Rectal smooth muscle tissue (tissue), 1 donor: ENCODE measurements at regions not wholly inside any gene's neighbourhood (a gene's known extent, or its start where the extent isn't known, plus 50 kb on each side); places are given as distances from the start of the nearest gene placed in this dataset.

Source experiments
- H3K27ac ChIP-seq: one replicate; pipeline ENCODE4 v1.7.0; 2013; ENCODE audit warnings: low read depth, low read length, inconsistent platforms
- H3K27me3 ChIP-seq: one replicate; pipeline ENCODE4 v1.7.0; 2013; ENCODE audit warnings: low read length; ENCODE audit not compliant: control insufficient read depth, insufficient read depth
- H3K36me3 ChIP-seq: one replicate; pipeline ENCODE4 v1.7.0; 2013; ENCODE audit warnings: low read length; ENCODE audit not compliant: control insufficient read depth, insufficient read depth
- H3K4me1 ChIP-seq: one replicate; pipeline ENCODE4 v1.7.0; 2013; ENCODE audit warnings: low read length; ENCODE audit not compliant: control insufficient read depth, insufficient read depth
- H3K4me3 ChIP-seq: one replicate; pipeline ENCODE4 v1.7.0; 2013; ENCODE audit warnings: low read length
- H3K9ac ChIP-seq: one replicate; pipeline ENCODE4 v1.7.0; 2013; ENCODE audit warnings: low read length

GRCh38 chr13:104577071-104577815, 1511.0 kb upstream of the SLC10A2 start:
- Histone ChIP-seq H3K4me1 (no peaks in the 10 kb centered on the region), H3K9ac (no peak overlapping the region), H3K36me3 (no peaks in the 10 kb centered on the region), H3K27ac (no peak overlapping the region), H3K27me3 (no peaks in the 10 kb centered on the region), H3K4me3 (no peak overlapping the region)

- Histone ChIP-seq H3K36me3 (no peaks in the 10 kb centered on the region), H3K27ac (no peak overlapping the region), H3K4me1 (peaks cover 3% of the 10 kb centered on the region), H3K4me3 (no peak overlapping the region), H3K27me3 (no peaks in the 10 kb centered on the region), H3K9ac (no peak overlapping the region)
These were observed 1505.6 kb upstream of the SLC10A2 start for GRCh38 chr13:104571893-104572229.

DNA sequence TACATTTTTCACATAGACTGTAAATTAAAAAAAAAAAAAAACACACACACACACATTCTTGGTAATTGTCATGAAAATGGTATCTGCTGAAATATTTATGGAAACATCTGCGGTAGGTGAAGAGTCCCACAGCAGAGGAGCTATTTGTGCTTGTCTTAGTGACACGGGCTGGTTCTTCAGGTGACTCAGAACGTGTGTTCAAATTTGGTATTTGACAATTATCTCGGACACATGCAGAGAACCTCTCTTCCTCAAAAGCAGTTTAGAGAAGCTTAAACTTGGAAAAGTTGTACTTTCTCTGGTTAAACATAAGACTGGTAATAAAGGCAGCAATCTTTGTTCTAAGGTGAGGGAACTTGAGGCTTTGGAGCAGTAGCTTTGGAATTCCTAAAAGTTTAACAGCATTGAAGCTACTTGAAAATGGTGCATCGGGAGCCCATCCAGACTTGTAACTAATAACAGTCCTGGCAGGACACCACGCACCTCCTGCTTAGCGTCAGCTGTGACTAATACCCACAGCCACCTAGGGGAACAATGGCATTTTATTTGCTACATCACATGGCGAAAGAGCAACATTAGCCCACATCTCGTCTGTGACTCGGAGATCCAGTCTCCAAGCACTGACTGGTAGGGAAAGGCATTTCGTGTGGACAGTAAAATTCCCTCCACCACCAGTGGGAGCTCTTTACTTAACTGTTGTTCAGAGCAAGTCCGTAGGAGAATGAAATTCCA, 1505.1 kb upstream of the SLC10A2 start:
- no peaks in the 10 kb centered on the region for H3K27me3 ChIP-seq
- H3K36me3 ChIP-seq: no peaks in the 10 kb centered on the region
- H3K4me3 ChIP-seq: no peak overlapping the region
- no peak overlapping the region for H3K9ac ChIP-seq
- peaks cover 3% of the 10 kb centered on the region for H3K4me1 ChIP-seq
- H3K27ac ChIP-seq: peak overlapping the region; percentile 31

- no peak overlapping the region for H3K4me3 ChIP-seq
- no peak overlapping the region for H3K9ac ChIP-seq
- peaks cover 3% of the 10 kb centered on the region for H3K4me1 ChIP-seq
- H3K36me3 ChIP-seq: no peaks in the 10 kb centered on the region
- H3K27me3 ChIP-seq: no peaks in the 10 kb centered on the region
- H3K27ac ChIP-seq: no peak overlapping the region
These were observed 1500.9 kb upstream of the SLC10A2 start for GRCh38 chr13:104567114-104567513.

DNA sequence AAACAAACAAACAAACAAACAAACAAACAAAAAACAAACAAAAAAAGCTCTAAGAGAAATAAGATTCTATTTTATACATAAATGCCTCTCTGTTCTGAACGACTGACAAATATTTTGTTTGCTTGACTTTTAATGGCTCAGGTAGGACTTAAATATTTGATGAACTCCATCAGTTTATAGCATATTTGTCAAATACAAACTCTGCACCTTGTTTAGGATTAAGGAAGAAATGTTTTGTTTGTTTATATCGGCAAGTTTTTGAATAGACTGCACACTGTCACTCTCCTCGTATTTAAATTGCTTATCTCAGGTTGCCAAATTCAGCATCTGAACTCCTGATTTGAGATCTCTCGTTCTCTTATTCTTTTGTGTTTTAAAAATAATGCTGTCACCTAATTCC, 1499.7 kb upstream of the SLC10A2 start:
- no peaks in the 10 kb centered on the region for H3K4me1 ChIP-seq
- H3K27ac ChIP-seq: no peak overlapping the region
- H3K27me3 ChIP-seq: no peaks in the 10 kb centered on the region
- no peak overlapping the region for H3K4me3 ChIP-seq
- no peaks in the 10 kb centered on the region for H3K36me3 ChIP-seq
- no peak overlapping the region for H3K9ac ChIP-seq

GRCh38 chr13:104553896-104554295, 1487.7 kb upstream of the SLC10A2 start:
- Histone ChIP-seq H3K4me3 (no peak overlapping the region), H3K9ac (no peak overlapping the region), H3K27ac (no peak overlapping the region), H3K36me3 (no peaks in the 10 kb centered on the region), H3K4me1 (no peaks in the 10 kb centered on the region), H3K27me3 (no peaks in the 10 kb centered on the region)

- no peak overlapping the region for H3K27ac ChIP-seq
- no peak overlapping the region for H3K4me3 ChIP-seq
- no peak overlapping the region for H3K9ac ChIP-seq
- H3K4me1 ChIP-seq: no peaks in the 10 kb centered on the region
- no peaks in the 10 kb centered on the region for H3K27me3 ChIP-seq
- H3K36me3 ChIP-seq: no peaks in the 10 kb centered on the region
These were observed 1487.0 kb upstream of the SLC10A2 start for GRCh38 chr13:104553186-104553585.

- no peaks in the 10 kb centered on the region for H3K27me3 ChIP-seq
- H3K4me1 ChIP-seq: no peaks in the 10 kb centered on the region
- no peak overlapping the region for H3K27ac ChIP-seq
- H3K4me3 ChIP-seq: no peak overlapping the region
- no peak overlapping the region for H3K9ac ChIP-seq
- no peaks in the 10 kb centered on the region for H3K36me3 ChIP-seq
These were observed 1468.6 kb upstream of the SLC10A2 start for GRCh38 chr13:104534847-104535246.

DNA sequence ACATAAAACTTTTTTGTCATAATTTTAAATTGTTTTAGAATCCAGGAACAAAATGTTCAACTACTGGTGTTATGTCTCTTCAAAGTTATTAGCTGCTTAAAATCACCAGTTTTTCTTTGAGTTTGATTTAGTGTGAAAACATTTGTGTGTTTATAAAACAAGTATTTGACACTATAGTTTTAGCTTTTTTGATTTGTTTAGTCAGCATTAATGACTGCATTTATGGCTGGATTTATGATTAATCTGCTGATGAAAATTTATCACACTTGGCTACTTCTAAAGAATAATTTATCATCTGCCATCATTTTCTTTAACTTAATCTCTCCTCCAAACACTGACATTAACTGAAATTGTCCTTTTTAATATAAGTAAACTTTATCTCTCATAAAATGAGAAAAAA, 1465.9 kb upstream of the SLC10A2 start:
- Histone ChIP-seq H3K36me3 (no peaks in the 10 kb centered on the region), H3K27me3 (no peaks in the 10 kb centered on the region), H3K9ac (no peak overlapping the region), H3K4me1 (no peaks in the 10 kb centered on the region), H3K27ac (no peak overlapping the region), H3K4me3 (no peak overlapping the region)

- Histone ChIP-seq H3K27ac (no peak overlapping the region), H3K9ac (no peak overlapping the region), H3K27me3 (no peaks in the 10 kb centered on the region), H3K4me3 (no peak overlapping the region), H3K4me1 (no peaks in the 10 kb centered on the region), H3K36me3 (no peaks in the 10 kb centered on the region)
These were observed 1464.5 kb upstream of the SLC10A2 start for GRCh38 chr13:104530741-104531140.

DNA sequence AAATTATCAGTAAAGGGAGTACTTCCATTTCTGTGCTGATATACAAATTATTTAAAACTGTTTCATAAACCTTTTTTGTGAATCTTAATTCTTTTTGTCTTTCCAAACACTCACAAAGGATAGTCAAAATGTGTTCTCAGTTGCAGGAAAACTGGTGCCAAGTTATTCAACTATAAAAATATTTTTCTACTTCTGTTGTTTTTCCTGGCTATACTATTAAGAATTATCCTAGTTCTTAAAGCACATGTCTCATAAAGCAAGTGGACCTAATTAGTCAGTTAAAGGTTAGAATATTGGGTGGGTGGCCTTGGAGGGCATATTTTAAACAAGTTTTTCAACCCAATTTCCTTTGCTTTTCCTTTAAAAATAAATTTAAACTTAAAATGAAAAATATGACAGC, 1460.3 kb upstream of the SLC10A2 start:
- Histone ChIP-seq H3K27ac (no peak overlapping the region), H3K4me3 (no peak overlapping the region), H3K27me3 (no peaks in the 10 kb centered on the region), H3K4me1 (no peaks in the 10 kb centered on the region), H3K9ac (no peak overlapping the region), H3K36me3 (no peaks in the 10 kb centered on the region)

GRCh38 chr13:104525467-104525866, 1459.2 kb upstream of the SLC10A2 start:
- H3K36me3 ChIP-seq: no peaks in the 10 kb centered on the region
- H3K4me1 ChIP-seq: no peaks in the 10 kb centered on the region
- H3K27ac ChIP-seq: no peak overlapping the region
- no peak overlapping the region for H3K9ac ChIP-seq
- H3K27me3 ChIP-seq: no peaks in the 10 kb centered on the region
- H3K4me3 ChIP-seq: no peak overlapping the region
